ENCODE measurements at regions not wholly inside any gene's neighbourhood (a gene's known extent, or its start where the extent isn't known, plus 50 kb on each side); places are given as distances from the start of the nearest gene placed in this dataset.

- Mint-ChIP-seq H3K36me3 (ENCODE audit: low read depth) (no peaks in the 10 kb centered on the region), H3K27me3 (peaks cover 36% of the 10 kb centered on the region), H3K9me3 (no peaks in the 10 kb centered on the region), H3K4me1 (ENCODE audit: low read depth) (peaks cover 59% of the 10 kb centered on the region), H3K27ac (no peak overlapping the region), H3K4me3 (no peak overlapping the region)
- intact Hi-C loops (cut with micrococcal nuclease), result no loop called here
Measured at GRCh38 chr3:194984066-194984465, 286.9 kb downstream of the XXYLT1 start.

GRCh38 chr3:194984622-194985021 is 286.3 kb downstream of the XXYLT1 start:
- Mint-ChIP-seq H3K27ac (no peak overlapping the region), H3K9me3 (no peaks in the 10 kb centered on the region), H3K36me3 (ENCODE audit: low read depth) (no peaks in the 10 kb centered on the region), H3K4me1 (ENCODE audit: low read depth) (peaks cover 61% of the 10 kb centered on the region), H3K27me3 (peaks cover 35% of the 10 kb centered on the region), H3K4me3 (peak overlapping the region; percentile 20)
- intact Hi-C loops (cut with micrococcal nuclease), result no loop called here

GRCh38 chr3:194985031-194985578 is 285.9 kb downstream of the XXYLT1 start:
- H3K27ac Mint-ChIP-seq, result no peak overlapping the region
- no peaks in the 10 kb centered on the region for H3K36me3 Mint-ChIP-seq (ENCODE audit: low read depth)
- H3K4me1 Mint-ChIP-seq (ENCODE audit: low read depth), result peaks cover 61% of the 10 kb centered on the region
- peak overlapping the region; percentile 20 for H3K4me3 Mint-ChIP-seq
- peaks cover 34% of the 10 kb centered on the region for H3K27me3 Mint-ChIP-seq
- intact Hi-C loops (cut with micrococcal nuclease), result no loop called here
- H3K9me3 Mint-ChIP-seq, result no peaks in the 10 kb centered on the region

- Mint-ChIP-seq H3K4me3 (no peak overlapping the region), H3K36me3 (ENCODE audit: low read depth) (no peaks in the 10 kb centered on the region), H3K9me3 (peaks cover 12% of the 10 kb centered on the region), H3K4me1 (ENCODE audit: low read depth) (peaks cover 61% of the 10 kb centered on the region), H3K27ac (peak overlapping the region; percentile 34), H3K27me3 (peaks cover 34% of the 10 kb centered on the region)
- intact Hi-C loops (cut with micrococcal nuclease), result no loop called here
Measured at GRCh38 chr3:194986208-194987043, 284.5 kb downstream of the XXYLT1 start.

GRCh38 chr3:194987571-194988494 is 283.1 kb downstream of the XXYLT1 start:
- no peak overlapping the region for H3K27ac Mint-ChIP-seq
- peaks cover 32% of the 10 kb centered on the region for H3K27me3 Mint-ChIP-seq
- H3K36me3 Mint-ChIP-seq (ENCODE audit: low read depth), result no peaks in the 10 kb centered on the region
- intact Hi-C loops (cut with micrococcal nuclease), result no loop called here
- peaks cover 13% of the 10 kb centered on the region for H3K9me3 Mint-ChIP-seq
- peaks cover 56% of the 10 kb centered on the region for H3K4me1 Mint-ChIP-seq (ENCODE audit: low read depth)
- H3K4me3 Mint-ChIP-seq, result no peak overlapping the region

- no peaks in the 10 kb centered on the region for H3K36me3 Mint-ChIP-seq (ENCODE audit: low read depth)
- peaks cover 49% of the 10 kb centered on the region for H3K4me1 Mint-ChIP-seq (ENCODE audit: low read depth)
- intact Hi-C loops (cut with micrococcal nuclease), result no loop called here
- peaks cover 28% of the 10 kb centered on the region for H3K27me3 Mint-ChIP-seq
- H3K4me3 Mint-ChIP-seq, result no peak overlapping the region
- no peak overlapping the region for H3K27ac Mint-ChIP-seq
- H3K9me3 Mint-ChIP-seq, result peaks cover 13% of the 10 kb centered on the region
Measured at GRCh38 chr3:194988495-194989165, 282.3 kb downstream of the XXYLT1 start.

- Mint-ChIP-seq H3K36me3 (ENCODE audit: low read depth) (no peaks in the 10 kb centered on the region), H3K4me1 (ENCODE audit: low read depth) (peaks cover 43% of the 10 kb centered on the region), H3K27ac (no peak overlapping the region), H3K4me3 (no peak overlapping the region), H3K27me3 (peaks cover 23% of the 10 kb centered on the region), H3K9me3 (peaks cover 13% of the 10 kb centered on the region)
- intact Hi-C loops (cut with micrococcal nuclease), result no loop called here
Measured at GRCh38 chr3:194989241-194989640, 281.7 kb downstream of the XXYLT1 start.

- intact Hi-C loops (cut with micrococcal nuclease), result no loop called here
- Mint-ChIP-seq H3K4me3 (no peak overlapping the region), H3K36me3 (ENCODE audit: low read depth) (no peaks in the 10 kb centered on the region), H3K27me3 (peaks cover 12% of the 10 kb centered on the region), H3K9me3 (peaks cover 13% of the 10 kb centered on the region), H3K27ac (no peak overlapping the region), H3K4me1 (ENCODE audit: low read depth) (peaks cover 28% of the 10 kb centered on the region)
Measured at GRCh38 chr3:194990454-194991337, 280.3 kb downstream of the XXYLT1 start.

- peaks cover 8% of the 10 kb centered on the region for H3K27me3 Mint-ChIP-seq
- H3K4me1 Mint-ChIP-seq (ENCODE audit: low read depth), result peaks cover 22% of the 10 kb centered on the region
- no peak overlapping the region for H3K4me3 Mint-ChIP-seq
- peaks cover 13% of the 10 kb centered on the region for H3K9me3 Mint-ChIP-seq
- intact Hi-C loops (cut with micrococcal nuclease), result no loop called here
- H3K27ac Mint-ChIP-seq, result no peak overlapping the region
- H3K36me3 Mint-ChIP-seq (ENCODE audit: low read depth), result no peaks in the 10 kb centered on the region
Measured at GRCh38 chr3:194991338-194991654, 279.7 kb downstream of the XXYLT1 start.

- Mint-ChIP-seq H3K36me3 (ENCODE audit: low read depth) (no peaks in the 10 kb centered on the region), H3K4me3 (no peak overlapping the region), H3K27me3 (peaks cover 3% of the 10 kb centered on the region), H3K9me3 (peaks cover 13% of the 10 kb centered on the region), H3K4me1 (ENCODE audit: low read depth) (peaks cover 12% of the 10 kb centered on the region), H3K27ac (no peak overlapping the region)
- intact Hi-C loops (cut with micrococcal nuclease), result no loop called here
Measured at GRCh38 chr3:194993896-194994295, 277.1 kb downstream of the XXYLT1 start.

GRCh38 chr3:194994551-194994981 is 276.4 kb downstream of the XXYLT1 start:
- Mint-ChIP-seq H3K4me1 (ENCODE audit: low read depth) (peaks cover 10% of the 10 kb centered on the region), H3K27ac (no peak overlapping the region), H3K9me3 (peaks cover 13% of the 10 kb centered on the region), H3K4me3 (no peak overlapping the region), H3K27me3 (peaks cover 3% of the 10 kb centered on the region), H3K36me3 (ENCODE audit: low read depth) (no peaks in the 10 kb centered on the region)
- intact Hi-C loops (cut with micrococcal nuclease), result no loop called here

- Mint-ChIP-seq H3K4me3 (no peak overlapping the region), H3K4me1 (ENCODE audit: low read depth) (peaks cover 10% of the 10 kb centered on the region), H3K9me3 (peaks cover 12% of the 10 kb centered on the region), H3K27ac (no peak overlapping the region), H3K36me3 (ENCODE audit: low read depth) (no peaks in the 10 kb centered on the region), H3K27me3 (peaks cover 3% of the 10 kb centered on the region)
- intact Hi-C loops (cut with micrococcal nuclease), result no loop called here
Measured at GRCh38 chr3:194995334-194995733, 275.6 kb downstream of the XXYLT1 start.

- no peaks in the 10 kb centered on the region for H3K36me3 Mint-ChIP-seq (ENCODE audit: low read depth)
- peaks cover 10% of the 10 kb centered on the region for H3K4me1 Mint-ChIP-seq (ENCODE audit: low read depth)
- intact Hi-C loops (cut with micrococcal nuclease), result no loop called here
- no peak overlapping the region for H3K4me3 Mint-ChIP-seq
- H3K27me3 Mint-ChIP-seq, result peaks cover 3% of the 10 kb centered on the region
- peaks cover 6% of the 10 kb centered on the region for H3K9me3 Mint-ChIP-seq
- no peak overlapping the region for H3K27ac Mint-ChIP-seq
Measured at GRCh38 chr3:194995922-194996321, 275.0 kb downstream of the XXYLT1 start.
